ENCODE measurements at regions not wholly inside any gene's neighbourhood (a gene's known extent, or its start where the extent isn't known, plus 50 kb on each side); places are given as distances from the start of the nearest gene placed in this dataset.

GRCh38 chr11:130603335-130603906 is 155.0 kb downstream of the ADAMTS15 start:
- CTCF ChIA-PET: no interaction called here
- Histone ChIP-seq H3K36me3 (replicated peaks in 1 of 2; ENCODE audit: control extremely low read depth in 1 of 2, control insufficient read depth in 1 of 2, extremely low read depth in 1 of 2, insufficient read depth in 2 of 2, low read length in 1 of 2) (no peaks in the 10 kb centered on the region), H3K4me1 (ENCODE audit: control insufficient read depth in 2 of 2, insufficient read depth in 2 of 2, low read length in 2 of 2) (no peaks in the 10 kb centered on the region), H2AFZ (ENCODE audit: insufficient read depth, low read depth, low read length, poor library complexity, severe bottlenecking) (no peak overlapping the region), H3K27ac (ENCODE audit: low read length in 2 of 2) (no peak overlapping the region), H3K4me3 (ENCODE audit: control extremely low read depth in 1 of 5, extremely low read depth in 1 of 5, insufficient read depth in 1 of 5, low read depth in 2 of 5, low read length in 4 of 5) (no peak overlapping the region), H4K20me1 (ENCODE audit: control insufficient read depth, insufficient read depth, low read length, poor library complexity, severe bottlenecking) (no peaks in the 10 kb centered on the region), H3K9ac (ENCODE audit: low read length) (no peak overlapping the region), H3K79me2 (ENCODE audit: control insufficient read depth, insufficient read depth, low read length) (no peaks in the 10 kb centered on the region), H3K9me3 (ENCODE audit: control extremely low read depth in 1 of 3, control insufficient read depth in 2 of 3, insufficient read depth in 1 of 3, low read length in 2 of 3) (peaks cover 0 to 16% (median 0%) of the 10 kb centered on the region in 3 donors), H3K4me2 (replicated peaks; ENCODE audit: low read depth, low read length, poor library complexity, severe bottlenecking) (no peak overlapping the region), H3K27me3 (replicated peaks in 1 of 4; ENCODE audit: control extremely low read depth in 1 of 4, control insufficient read depth in 3 of 4, insufficient read depth in 4 of 4, low read length in 3 of 4) (peaks cover 0 to 4% (median 0%) of the 10 kb centered on the region in 4 experiments)
- ATAC-seq (ENCODE audit: low read depth) (no peak), DNase-seq (no peak)
- Mint-ChIP-seq H3K4me3 (no peak overlapping the region), H3K4me1 (no peaks in the 10 kb centered on the region), H3K27me3 (peaks cover 4% of the 10 kb centered on the region), H3K27ac (no peak overlapping the region), H3K9me3 (ENCODE audit: insufficient read depth) (no peaks in the 10 kb centered on the region)
- no peak for TF ChIP-seq EZH2 (IDR thresholded peaks at IDR 0.05; ENCODE audit: borderline replicate concordance, insufficient read depth, low read depth, low read length, poor library complexity, severe bottlenecking)
- no peak for TF ChIP-seq CTCF (IDR thresholded peaks at IDR 0.05)
- 78% methylated on average over 4 of the region's 7 CpGs for WGBS (ENCODE audit: insufficient coverage)
- intact Hi-C loops (cut with micrococcal nuclease): no loop called here
- POLR2A ChIA-PET: no interaction called here

GRCh38 chr11:130604606-130605005 is 156.2 kb downstream of the ADAMTS15 start:
- WGBS (ENCODE audit: insufficient coverage): 90% methylated on average over 1 of the region's 1 CpG
- ATAC-seq (ENCODE audit: low read depth): no peak
- H3K4me3 ChIP-seq (ENCODE audit: control extremely low read depth in 1 of 5, extremely low read depth in 1 of 5, insufficient read depth in 1 of 5, low read depth in 2 of 5, low read length in 4 of 5): no peak overlapping the region
- H3K27me3 ChIP-seq (replicated peaks in 1 of 4; ENCODE audit: control extremely low read depth in 1 of 4, control insufficient read depth in 3 of 4, insufficient read depth in 4 of 4, low read length in 3 of 4): peaks cover 0 to 4% (median 0%) of the 10 kb centered on the region in 4 experiments
- H3K27ac Mint-ChIP-seq: no peak overlapping the region
- peaks cover 4% of the 10 kb centered on the region for H3K27me3 Mint-ChIP-seq
- intact Hi-C loops (cut with micrococcal nuclease): no loop called here
- H3K36me3 ChIP-seq (replicated peaks in 1 of 2; ENCODE audit: control extremely low read depth in 1 of 2, control insufficient read depth in 1 of 2, extremely low read depth in 1 of 2, insufficient read depth in 2 of 2, low read length in 1 of 2): no peaks in the 10 kb centered on the region
- H3K4me3 Mint-ChIP-seq: no peak overlapping the region
- no peak overlapping the region for H2AFZ ChIP-seq (ENCODE audit: insufficient read depth, low read depth, low read length, poor library complexity, severe bottlenecking)
- H3K4me1 ChIP-seq (ENCODE audit: control insufficient read depth in 2 of 2, insufficient read depth in 2 of 2, low read length in 2 of 2): no peaks in the 10 kb centered on the region
- ChIA-PET CTCF (no interaction called here), POLR2A (no interaction called here)
- H3K4me1 Mint-ChIP-seq: no peaks in the 10 kb centered on the region
- peaks cover 0 to 14% (median 0%) of the 10 kb centered on the region in 3 donors for H3K9me3 ChIP-seq (ENCODE audit: control extremely low read depth in 1 of 3, control insufficient read depth in 2 of 3, insufficient read depth in 1 of 3, low read length in 2 of 3)
- no peak overlapping the region for H3K9ac ChIP-seq (ENCODE audit: low read length)
- no peaks in the 10 kb centered on the region for H4K20me1 ChIP-seq (ENCODE audit: control insufficient read depth, insufficient read depth, low read length, poor library complexity, severe bottlenecking)
- no peak for DNase-seq
- no peaks in the 10 kb centered on the region for H3K9me3 Mint-ChIP-seq (ENCODE audit: insufficient read depth)
- H3K27ac ChIP-seq (ENCODE audit: low read length in 2 of 2): no peak overlapping the region
- TF ChIP-seq EZH2 (IDR thresholded peaks at IDR 0.05; ENCODE audit: borderline replicate concordance, insufficient read depth, low read depth, low read length, poor library complexity, severe bottlenecking) (no peak), CTCF (IDR thresholded peaks at IDR 0.05) (no peak)
- H3K4me2 ChIP-seq (replicated peaks; ENCODE audit: low read depth, low read length, poor library complexity, severe bottlenecking): no peak overlapping the region
- H3K79me2 ChIP-seq (ENCODE audit: control insufficient read depth, insufficient read depth, low read length): no peaks in the 10 kb centered on the region

All from B cell (primary cell).